ENCODE measurements at regions not wholly inside any gene's neighbourhood (a gene's known extent, or its start where the extent isn't known, plus 50 kb on each side); places are given as distances from the start of the nearest gene placed in this dataset.

- no peak for DNase-seq (ENCODE audit: low read depth)
- H3K4me3 ChIP-seq (ENCODE audit: low read depth, low read length) = no peak overlapping the region
- TF ChIP-seq, protein P1, sequence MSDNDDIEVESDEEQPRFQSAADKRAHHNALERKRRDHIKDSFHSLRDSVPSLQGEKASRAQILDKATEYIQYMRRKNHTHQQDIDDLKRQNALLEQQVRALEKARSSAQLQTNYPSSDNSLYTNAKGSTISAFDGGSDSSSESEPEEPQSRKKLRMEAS (IDR thresholded peaks at IDR 0.05; ENCODE audit: low read depth, low read length) = no peak
Observed at GRCh38 chr13:67308004-67308772, 78.1 kb upstream of the PCDH9 start.

- H3K4me3 ChIP-seq (ENCODE audit: low read depth, low read length) = no peak overlapping the region
- DNase-seq (ENCODE audit: low read depth) = no peak
- TF ChIP-seq CTCF (IDR thresholded peaks at IDR 0.05; ENCODE audit: low read depth, low read length) (no peak), POLR2A (IDR thresholded peaks at IDR 0.05; ENCODE audit: extremely low read depth, insufficient read length) (no peak), MYC (IDR thresholded peaks at IDR 0.05; ENCODE audit: low read depth, low read length) (no peak)
- TF ChIP-seq, protein P1 (IDR thresholded peaks at IDR 0.05; ENCODE audit: low read depth, low read length) = no peak
Observed at GRCh38 chr13:67306742-67307141, 76.6 kb upstream of the PCDH9 start.

- TF ChIP-seq, protein P1 (IDR thresholded peaks at IDR 0.05; ENCODE audit: low read depth, low read length) = no peak
- TF ChIP-seq CTCF (IDR thresholded peaks at IDR 0.05; ENCODE audit: low read depth, low read length) (no peak), MYC (IDR thresholded peaks at IDR 0.05; ENCODE audit: low read depth, low read length) (no peak), POLR2A (IDR thresholded peaks at IDR 0.05; ENCODE audit: extremely low read depth, insufficient read length) (no peak)
Observed at GRCh38 chr13:67303661-67304333, 73.7 kb upstream of the PCDH9 start.

DNA sequence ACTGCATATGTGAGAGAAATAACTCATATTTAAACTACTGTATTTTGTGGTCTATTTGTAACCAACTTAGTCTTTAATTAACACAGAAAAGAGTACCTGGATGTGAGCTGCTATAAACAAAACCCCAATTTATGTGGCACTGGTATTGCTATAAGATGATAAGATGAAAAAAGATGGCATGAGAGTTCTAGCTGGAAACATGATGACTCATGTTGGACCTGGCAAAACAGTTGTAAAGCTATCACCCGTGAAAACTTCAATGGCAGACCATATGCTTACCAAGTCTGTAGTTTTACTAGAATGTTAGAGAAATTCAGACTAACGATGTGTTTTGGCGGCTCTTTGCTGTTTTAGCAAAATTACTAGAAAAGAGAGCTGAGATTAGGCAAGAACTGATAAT, 69.6 kb upstream of the PCDH9 start:
- DNase-seq (ENCODE audit: low read depth) = no peak
- TF ChIP-seq POLR2A (IDR thresholded peaks at IDR 0.05; ENCODE audit: extremely low read depth, insufficient read length) (no peak), CTCF (IDR thresholded peaks at IDR 0.05; ENCODE audit: low read depth, low read length) (no peak), MYC (IDR thresholded peaks at IDR 0.05; ENCODE audit: low read depth, low read length) (no peak)
- TF ChIP-seq, protein P1 (IDR thresholded peaks at IDR 0.05; ENCODE audit: low read depth, low read length) = no peak
- H3K4me3 ChIP-seq (ENCODE audit: low read depth, low read length) = no peak overlapping the region

More at GRCh38 chr13:67303661-67304333, 73.7 kb upstream of the PCDH9 start:
- no peak for DNase-seq (ENCODE audit: low read depth)
- no peak overlapping the region for H3K4me3 ChIP-seq (ENCODE audit: low read depth, low read length)

DNA sequence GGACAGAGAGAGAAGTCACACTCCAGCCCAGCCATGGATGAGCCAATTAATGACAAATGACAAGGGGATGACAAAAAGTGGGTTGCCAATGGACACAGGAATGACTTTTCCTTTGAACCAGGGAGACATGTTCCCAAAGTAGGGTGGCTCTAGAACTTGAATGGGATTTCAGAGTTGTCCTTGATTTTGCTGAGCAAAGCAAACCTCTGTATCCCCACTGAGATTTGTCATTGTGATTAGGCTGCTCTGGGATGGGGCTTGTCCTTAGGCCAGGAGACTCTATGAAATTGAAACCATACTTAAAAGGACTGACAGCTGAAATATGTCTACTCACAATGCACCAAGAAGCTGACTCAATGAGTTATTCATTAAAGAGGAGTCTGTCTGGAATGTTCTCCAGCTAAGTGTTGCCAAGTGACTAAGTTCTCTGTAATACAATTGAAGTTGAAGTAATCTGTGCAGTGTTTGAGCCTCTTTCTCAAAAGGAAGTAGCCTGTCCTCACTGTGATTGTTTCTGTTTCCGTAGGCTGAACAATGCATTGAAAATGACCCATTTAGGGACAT, 69.0 kb upstream of the PCDH9 start:
- no peak overlapping the region for H3K4me3 ChIP-seq (ENCODE audit: low read depth, low read length)
- TF ChIP-seq POLR2A (IDR thresholded peaks at IDR 0.05; ENCODE audit: extremely low read depth, insufficient read length) (no peak), MYC (IDR thresholded peaks at IDR 0.05; ENCODE audit: low read depth, low read length) (no peak), CTCF (IDR thresholded peaks at IDR 0.05; ENCODE audit: low read depth, low read length) (no peak)
- TF ChIP-seq, protein P1 (IDR thresholded peaks at IDR 0.05; ENCODE audit: low read depth, low read length) = no peak
- no peak for DNase-seq (ENCODE audit: low read depth)

DNA sequence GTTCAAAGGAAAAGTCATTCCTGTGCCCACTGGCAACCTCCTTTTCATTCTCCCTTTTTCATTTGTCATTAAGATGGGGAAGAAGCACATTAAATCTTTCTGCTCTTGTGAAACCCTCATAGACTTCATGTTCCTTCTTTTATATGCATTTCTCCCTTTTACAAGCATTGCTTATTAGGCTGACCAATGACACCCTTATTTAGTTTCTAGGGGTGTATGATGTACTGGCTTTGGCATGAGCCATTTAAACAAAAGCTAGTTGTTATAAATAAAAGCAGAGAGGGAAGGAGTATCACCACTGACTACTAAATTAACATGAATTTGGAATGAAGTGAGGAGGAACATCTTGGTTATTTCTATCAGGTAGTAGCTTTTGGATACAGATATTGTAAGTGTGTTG, 68.2 kb upstream of the PCDH9 start:
- no peak for TF ChIP-seq MYC (IDR thresholded peaks at IDR 0.05; ENCODE audit: low read depth, low read length)
- no peak for DNase-seq (ENCODE audit: low read depth)
- no peak overlapping the region for H3K4me3 ChIP-seq (ENCODE audit: low read depth, low read length)
